ENCODE measurements at regions not wholly inside any gene's neighbourhood (a gene's known extent, or its start where the extent isn't known, plus 50 kb on each side); places are given as distances from the start of the nearest gene placed in this dataset.

DNA sequence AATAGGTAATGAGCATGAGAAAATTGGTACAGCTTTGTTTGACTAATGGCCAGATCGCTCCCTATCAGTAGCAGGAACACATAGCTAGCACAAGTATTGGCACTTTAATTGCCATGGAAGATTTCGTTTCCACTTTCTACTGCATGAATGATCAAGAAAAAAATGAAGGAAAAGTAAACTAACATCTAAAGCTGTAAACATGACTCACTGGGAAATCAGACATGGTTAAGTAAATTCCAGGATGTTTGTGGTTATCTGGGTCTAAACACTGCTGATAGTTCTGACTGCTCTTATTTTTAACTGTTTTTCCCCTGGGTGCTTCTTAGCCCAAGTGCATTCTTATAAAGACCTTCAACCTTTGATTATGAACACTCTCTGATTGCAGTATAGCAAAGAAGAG is 388.9 kb downstream of the NR2F1-AS1 start:
- Histone ChIP-seq H3K4me2 (no peak overlapping the region), H3K9me2 (ENCODE audit: insufficient read depth) (no peaks in the 10 kb centered on the region), H3K4me3 (no peak overlapping the region), H4K20me1 (replicated peaks; ENCODE audit: insufficient read depth) (no peaks in the 10 kb centered on the region), H3K4me1 (ENCODE audit: insufficient read depth) (no peaks in the 10 kb centered on the region), H3K27me3 (ENCODE audit: insufficient read depth) (no peaks in the 10 kb centered on the region), H3F3A (replicated peaks; ENCODE audit: low read depth) (no peaks in the 10 kb centered on the region), H3K79me2 (replicated peaks; ENCODE audit: insufficient read depth) (no peaks in the 10 kb centered on the region), H3K36me3 (ENCODE audit: insufficient read depth) (no peaks in the 10 kb centered on the region), H3K27ac (ENCODE audit: low read depth) (no peak overlapping the region), H2AFZ (no peak overlapping the region)
- Mint-ChIP-seq H3K4me3 (no peak overlapping the region), H3K4me1 (no peaks in the 10 kb centered on the region; the same call in 2 of the 3 replicates), H3K9me3 (no peaks in the 10 kb centered on the region), H3K36me3 (ENCODE audit: low read depth) (no peaks in the 10 kb centered on the region), H3K27ac (no peak overlapping the region), H3K27me3 (ENCODE audit: insufficient read depth, low read depth, poor library complexity) (peaks cover 3% of the 10 kb centered on the region)
- ATAC-seq (no peak), DNase-seq (ENCODE audit: low spot score) (no peak)
- no peak for TF ChIP-seq ZNF331 (CRISPR knock-in tag; IDR thresholded peaks at IDR 0.05; ENCODE audit: low read depth)
- TF ChIP-seq EZH2 (IDR thresholded peaks at IDR 0.05; ENCODE audit: low read depth, unreplicated experiment) = no peak
- no peak for TF ChIP-seq NANOG (IDR thresholded peaks at IDR 0.05; ENCODE audit: borderline replicate concordance)
- TF ChIP-seq, protein P1, sequence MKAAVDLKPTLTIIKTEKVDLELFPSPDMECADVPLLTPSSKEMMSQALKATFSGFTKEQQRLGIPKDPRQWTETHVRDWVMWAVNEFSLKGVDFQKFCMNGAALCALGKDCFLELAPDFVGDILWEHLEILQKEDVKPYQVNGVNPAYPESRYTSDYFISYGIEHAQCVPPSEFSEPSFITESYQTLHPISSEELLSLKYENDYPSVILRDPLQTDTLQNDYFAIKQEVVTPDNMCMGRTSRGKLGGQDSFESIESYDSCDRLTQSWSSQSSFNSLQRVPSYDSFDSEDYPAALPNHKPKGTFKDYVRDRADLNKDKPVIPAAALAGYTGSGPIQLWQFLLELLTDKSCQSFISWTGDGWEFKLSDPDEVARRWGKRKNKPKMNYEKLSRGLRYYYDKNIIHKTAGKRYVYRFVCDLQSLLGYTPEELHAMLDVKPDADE (IDR thresholded peaks at IDR 0.05) = no peak
- TF ChIP-seq, protein P2, sequence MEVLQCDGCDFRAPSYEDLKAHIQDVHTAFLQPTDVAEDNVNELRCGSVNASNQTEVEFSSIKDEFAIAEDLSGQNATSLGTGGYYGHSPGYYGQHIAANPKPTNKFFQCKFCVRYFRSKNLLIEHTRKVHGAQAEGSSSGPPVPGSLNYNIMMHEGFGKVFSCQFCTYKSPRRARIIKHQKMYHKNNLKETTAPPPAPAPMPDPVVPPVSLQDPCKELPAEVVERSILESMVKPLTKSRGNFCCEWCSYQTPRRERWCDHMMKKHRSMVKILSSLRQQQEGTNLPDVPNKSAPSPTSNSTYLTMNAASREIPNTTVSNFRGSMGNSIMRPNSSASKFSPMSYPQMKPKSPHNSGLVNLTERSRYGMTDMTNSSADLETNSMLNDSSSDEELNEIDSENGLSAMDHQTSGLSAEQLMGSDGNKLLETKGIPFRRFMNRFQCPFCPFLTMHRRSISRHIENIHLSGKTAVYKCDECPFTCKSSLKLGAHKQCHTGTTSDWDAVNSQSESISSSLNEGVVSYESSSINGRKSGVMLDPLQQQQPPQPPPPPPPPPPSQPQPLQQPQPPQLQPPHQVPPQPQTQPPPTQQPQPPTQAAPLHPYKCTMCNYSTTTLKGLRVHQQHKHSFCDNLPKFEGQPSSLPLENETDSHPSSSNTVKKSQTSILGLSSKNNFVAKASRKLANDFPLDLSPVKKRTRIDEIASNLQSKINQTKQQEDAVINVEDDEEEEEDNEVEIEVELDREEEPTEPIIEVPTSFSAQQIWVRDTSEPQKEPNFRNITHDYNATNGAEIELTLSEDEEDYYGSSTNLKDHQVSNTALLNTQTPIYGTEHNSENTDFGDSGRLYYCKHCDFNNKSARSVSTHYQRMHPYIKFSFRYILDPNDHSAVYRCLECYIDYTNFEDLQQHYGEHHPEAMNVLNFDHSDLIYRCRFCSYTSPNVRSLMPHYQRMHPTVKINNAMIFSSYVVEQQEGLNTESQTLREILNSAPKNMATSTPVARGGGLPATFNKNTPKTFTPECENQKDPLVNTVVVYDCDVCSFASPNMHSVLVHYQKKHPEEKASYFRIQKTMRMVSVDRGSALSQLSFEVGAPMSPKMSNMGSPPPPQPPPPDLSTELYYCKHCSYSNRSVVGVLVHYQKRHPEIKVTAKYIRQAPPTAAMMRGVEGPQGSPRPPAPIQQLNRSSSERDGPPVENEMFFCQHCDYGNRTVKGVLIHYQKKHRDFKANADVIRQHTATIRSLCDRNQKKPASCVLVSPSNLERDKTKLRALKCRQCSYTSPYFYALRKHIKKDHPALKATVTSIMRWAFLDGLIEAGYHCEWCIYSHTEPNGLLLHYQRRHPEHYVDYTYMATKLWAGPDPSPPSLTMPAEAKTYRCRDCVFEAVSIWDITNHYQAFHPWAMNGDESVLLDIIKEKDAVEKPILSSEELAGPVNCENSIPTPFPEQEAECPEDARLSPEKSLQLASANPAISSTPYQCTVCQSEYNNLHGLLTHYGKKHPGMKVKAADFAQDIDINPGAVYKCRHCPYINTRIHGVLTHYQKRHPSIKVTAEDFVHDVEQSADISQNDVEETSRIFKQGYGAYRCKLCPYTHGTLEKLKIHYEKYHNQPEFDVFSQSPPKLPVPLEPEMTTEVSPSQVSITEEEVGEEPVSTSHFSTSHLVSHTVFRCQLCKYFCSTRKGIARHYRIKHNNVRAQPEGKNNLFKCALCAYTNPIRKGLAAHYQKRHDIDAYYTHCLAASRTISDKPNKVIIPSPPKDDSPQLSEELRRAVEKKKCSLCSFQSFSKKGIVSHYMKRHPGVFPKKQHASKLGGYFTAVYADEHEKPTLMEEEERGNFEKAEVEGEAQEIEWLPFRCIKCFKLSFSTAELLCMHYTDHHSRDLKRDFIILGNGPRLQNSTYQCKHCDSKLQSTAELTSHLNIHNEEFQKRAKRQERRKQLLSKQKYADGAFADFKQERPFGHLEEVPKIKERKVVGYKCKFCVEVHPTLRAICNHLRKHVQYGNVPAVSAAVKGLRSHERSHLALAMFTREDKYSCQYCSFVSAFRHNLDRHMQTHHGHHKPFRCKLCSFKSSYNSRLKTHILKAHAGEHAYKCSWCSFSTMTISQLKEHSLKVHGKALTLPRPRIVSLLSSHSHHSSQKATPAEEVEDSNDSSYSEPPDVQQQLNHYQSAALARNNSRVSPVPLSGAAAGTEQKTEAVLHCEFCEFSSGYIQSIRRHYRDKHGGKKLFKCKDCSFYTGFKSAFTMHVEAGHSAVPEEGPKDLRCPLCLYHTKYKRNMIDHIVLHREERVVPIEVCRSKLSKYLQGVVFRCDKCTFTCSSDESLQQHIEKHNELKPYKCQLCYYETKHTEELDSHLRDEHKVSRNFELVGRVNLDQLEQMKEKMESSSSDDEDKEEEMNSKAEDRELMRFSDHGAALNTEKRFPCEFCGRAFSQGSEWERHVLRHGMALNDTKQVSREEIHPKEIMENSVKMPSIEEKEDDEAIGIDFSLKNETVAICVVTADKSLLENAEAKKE (CRISPR knock-in tag; IDR thresholded peaks at IDR 0.05) = no peak
- no peak for TF ChIP-seq EZH2phosphoT487 (IDR thresholded peaks at IDR 0.05; ENCODE audit: unreplicated experiment)
- no peak for TF ChIP-seq ZNF114 (CRISPR knock-in tag; IDR thresholded peaks at IDR 0.05)
- TF ChIP-seq JUNB (IDR thresholded peaks at IDR 0.05; ENCODE audit: unreplicated experiment) = no peak
- no peak for TF ChIP-seq STAT1 (IDR thresholded peaks at IDR 0.05; ENCODE audit: unreplicated experiment)
- TF ChIP-seq, protein P3, sequence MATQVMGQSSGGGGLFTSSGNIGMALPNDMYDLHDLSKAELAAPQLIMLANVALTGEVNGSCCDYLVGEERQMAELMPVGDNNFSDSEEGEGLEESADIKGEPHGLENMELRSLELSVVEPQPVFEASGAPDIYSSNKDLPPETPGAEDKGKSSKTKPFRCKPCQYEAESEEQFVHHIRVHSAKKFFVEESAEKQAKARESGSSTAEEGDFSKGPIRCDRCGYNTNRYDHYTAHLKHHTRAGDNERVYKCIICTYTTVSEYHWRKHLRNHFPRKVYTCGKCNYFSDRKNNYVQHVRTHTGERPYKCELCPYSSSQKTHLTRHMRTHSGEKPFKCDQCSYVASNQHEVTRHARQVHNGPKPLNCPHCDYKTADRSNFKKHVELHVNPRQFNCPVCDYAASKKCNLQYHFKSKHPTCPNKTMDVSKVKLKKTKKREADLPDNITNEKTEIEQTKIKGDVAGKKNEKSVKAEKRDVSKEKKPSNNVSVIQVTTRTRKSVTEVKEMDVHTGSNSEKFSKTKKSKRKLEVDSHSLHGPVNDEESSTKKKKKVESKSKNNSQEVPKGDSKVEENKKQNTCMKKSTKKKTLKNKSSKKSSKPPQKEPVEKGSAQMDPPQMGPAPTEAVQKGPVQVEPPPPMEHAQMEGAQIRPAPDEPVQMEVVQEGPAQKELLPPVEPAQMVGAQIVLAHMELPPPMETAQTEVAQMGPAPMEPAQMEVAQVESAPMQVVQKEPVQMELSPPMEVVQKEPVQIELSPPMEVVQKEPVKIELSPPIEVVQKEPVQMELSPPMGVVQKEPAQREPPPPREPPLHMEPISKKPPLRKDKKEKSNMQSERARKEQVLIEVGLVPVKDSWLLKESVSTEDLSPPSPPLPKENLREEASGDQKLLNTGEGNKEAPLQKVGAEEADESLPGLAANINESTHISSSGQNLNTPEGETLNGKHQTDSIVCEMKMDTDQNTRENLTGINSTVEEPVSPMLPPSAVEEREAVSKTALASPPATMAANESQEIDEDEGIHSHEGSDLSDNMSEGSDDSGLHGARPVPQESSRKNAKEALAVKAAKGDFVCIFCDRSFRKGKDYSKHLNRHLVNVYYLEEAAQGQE (IDR thresholded peaks at IDR 0.05; ENCODE audit: unreplicated experiment) = no peak
- TF ChIP-seq, protein P4, sequence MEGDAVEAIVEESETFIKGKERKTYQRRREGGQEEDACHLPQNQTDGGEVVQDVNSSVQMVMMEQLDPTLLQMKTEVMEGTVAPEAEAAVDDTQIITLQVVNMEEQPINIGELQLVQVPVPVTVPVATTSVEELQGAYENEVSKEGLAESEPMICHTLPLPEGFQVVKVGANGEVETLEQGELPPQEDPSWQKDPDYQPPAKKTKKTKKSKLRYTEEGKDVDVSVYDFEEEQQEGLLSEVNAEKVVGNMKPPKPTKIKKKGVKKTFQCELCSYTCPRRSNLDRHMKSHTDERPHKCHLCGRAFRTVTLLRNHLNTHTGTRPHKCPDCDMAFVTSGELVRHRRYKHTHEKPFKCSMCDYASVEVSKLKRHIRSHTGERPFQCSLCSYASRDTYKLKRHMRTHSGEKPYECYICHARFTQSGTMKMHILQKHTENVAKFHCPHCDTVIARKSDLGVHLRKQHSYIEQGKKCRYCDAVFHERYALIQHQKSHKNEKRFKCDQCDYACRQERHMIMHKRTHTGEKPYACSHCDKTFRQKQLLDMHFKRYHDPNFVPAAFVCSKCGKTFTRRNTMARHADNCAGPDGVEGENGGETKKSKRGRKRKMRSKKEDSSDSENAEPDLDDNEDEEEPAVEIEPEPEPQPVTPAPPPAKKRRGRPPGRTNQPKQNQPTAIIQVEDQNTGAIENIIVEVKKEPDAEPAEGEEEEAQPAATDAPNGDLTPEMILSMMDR (conservative IDR thresholded peaks at IDR 0.05; ENCODE audit: low read depth in 2 of 2) = no peak
- TF ChIP-seq POLR2AphosphoS5 (IDR thresholded peaks at IDR 0.05; ENCODE audit: low read depth) = no peak
- TF ChIP-seq CREB1 (CRISPR knock-in tag; IDR thresholded peaks at IDR 0.05; ENCODE audit: low read depth) = no peak

All from GM23338 (cell line).